CD4-positive, CD25-positive, alpha-beta regulatory T cell (primary cell): ENCODE measurements at regions not wholly inside any gene's neighbourhood (a gene's known extent, or its start where the extent isn't known, plus 50 kb on each side); places are given as distances from the start of the nearest gene placed in this dataset.
"Not testable (repeated sequence)": the region's sequence is repeated elsewhere in the genome, so short reads cannot be mapped to it uniquely, and the experiment has no call there.

Source experiments
- ATAC-seq, 2 donors: fragments of 150-1000 bp; cut with Tn5 transposase; one replicate each; pipeline ENCODE4 v1.10.0; 2021; ENCODE audit warnings: low read depth in 2 of 2, moderate number of reproducible peaks in 2 of 2, moderate library complexity in 1 of 2
- DNase-seq, 3 donors: peaks; one replicate each; pipeline versions ENCODE4 v3.0.0 to v3.0.0-alpha.2; 2012 to 2022; ENCODE audit warnings: mixed read lengths in 1 of 3
- H3K27ac ChIP-seq: one replicate; pipeline ENCODE4 v1.7.0; 2013; ENCODE audit warnings: mild to moderate bottlenecking, low read length; ENCODE audit not compliant: insufficient read depth, poor library complexity, severe bottlenecking
- H3K27me3 ChIP-seq: one replicate; pipeline ENCODE4 v1.7.0; 2013; ENCODE audit warnings: low read length; ENCODE audit not compliant: control insufficient read depth, insufficient read depth
- H3K36me3 ChIP-seq: one replicate; pipeline ENCODE4 v1.7.0; 2013; ENCODE audit warnings: mild to moderate bottlenecking, low read length, moderate library complexity; ENCODE audit not compliant: control insufficient read depth, insufficient read depth
- H3K4me1 ChIP-seq: 2 replicates; pipeline ENCODE4 v1.7.0; 2013; ENCODE audit warnings: mild to moderate bottlenecking, low read length; ENCODE audit not compliant: insufficient read depth, control insufficient read depth, poor library complexity, severe bottlenecking
- H3K4me3 ChIP-seq: one replicate; pipeline ENCODE4 v1.7.0; 2013; ENCODE audit warnings: low read depth, mild to moderate bottlenecking, low read length, moderate library complexity
- H3K9me3 ChIP-seq, 2 experiments: 1 replicate in 1 of 2; 2 replicates in 1 of 2; pipeline ENCODE4 v1.7.0; 2013; ENCODE audit warnings: low read length in 2 of 2, mild to moderate bottlenecking in 1 of 2, moderate library complexity in 1 of 2; ENCODE audit not compliant: control insufficient read depth in 2 of 2
- H3K27ac Mint-ChIP-seq, 3 donors: one replicate each; pipeline ENCODE4 v1.8.0; 2020 to 2022; ENCODE audit warnings: mild to moderate bottlenecking in 3 of 3, mixed read lengths in 3 of 3, moderate library complexity in 2 of 3
- H3K27me3 Mint-ChIP-seq: one replicate; pipeline ENCODE4 v1.8.0; 2022; ENCODE audit warnings: mild to moderate bottlenecking, mixed read lengths
- H3K36me3 Mint-ChIP-seq: one replicate; pipeline ENCODE4 v1.8.0; 2020; ENCODE audit warnings: mixed read lengths
- H3K4me1 Mint-ChIP-seq, 4 donors: one replicate each; pipeline ENCODE4 v1.8.0; 2020 to 2022; ENCODE audit warnings: mixed read lengths in 4 of 4, mild to moderate bottlenecking in 1 of 4
- H3K4me3 Mint-ChIP-seq, 4 donors: one replicate each; pipeline ENCODE4 v1.8.0; 2020 to 2022; ENCODE audit warnings: mild to moderate bottlenecking in 4 of 4, mixed read lengths in 4 of 4, moderate library complexity in 3 of 4
- H3K9me3 Mint-ChIP-seq, 7 donors: one replicate each; pipeline ENCODE4 v1.8.0; 2020 to 2022; ENCODE audit warnings: mixed read lengths in 7 of 7, mild to moderate bottlenecking in 3 of 7, moderate library complexity in 2 of 7

- no peaks in the 10 kb centered on the region for H3K4me1 ChIP-seq
- H3K27me3 ChIP-seq: no peaks in the 10 kb centered on the region
- H3K4me3 Mint-ChIP-seq: no peak overlapping the region
- no peak overlapping the region for H3K4me3 ChIP-seq
- H3K9me3 ChIP-seq: no peaks in the 10 kb centered on the region
- peaks cover 46% of the 10 kb centered on the region for H3K27me3 Mint-ChIP-seq
- no peak overlapping the region for H3K27ac ChIP-seq
- no peaks in the 10 kb centered on the region for H3K9me3 Mint-ChIP-seq
- peaks cover 0 to 2% (median 0%) of the 10 kb centered on the region in 4 donors for H3K4me1 Mint-ChIP-seq
- H3K36me3 Mint-ChIP-seq: peaks cover 5% of the 10 kb centered on the region
- DNase-seq (no peak), ATAC-seq (no peak)
- H3K27ac Mint-ChIP-seq: no peak overlapping the region
- no peaks in the 10 kb centered on the region for H3K36me3 ChIP-seq
Observed at GRCh38 chr21:33146467-33146866, 76.5 kb downstream of the OLIG1 start.

- Mint-ChIP-seq H3K36me3 (peaks cover 5% of the 10 kb centered on the region), H3K27ac (no peak overlapping the region), H3K27me3 (peaks cover 53% of the 10 kb centered on the region), H3K4me1 (peaks cover 0 to 6% (median 1%) of the 10 kb centered on the region in 4 donors), H3K4me3 (no peak overlapping the region), H3K9me3 (no peaks in the 10 kb centered on the region)
- no peaks in the 10 kb centered on the region for H3K36me3 ChIP-seq
- no peak overlapping the region for H3K4me3 ChIP-seq
- no peaks in the 10 kb centered on the region for H3K27me3 ChIP-seq
- H3K4me1 ChIP-seq: no peaks in the 10 kb centered on the region
- no peak overlapping the region for H3K27ac ChIP-seq
- ATAC-seq (no peak), DNase-seq (no peak)
- H3K9me3 ChIP-seq: no peaks in the 10 kb centered on the region
Observed at GRCh38 chr21:33149181-33149580, 79.2 kb downstream of the OLIG1 start.

- H3K4me1 Mint-ChIP-seq, H3K4me3 Mint-ChIP-seq, H3K36me3 Mint-ChIP-seq, H3K36me3 ChIP-seq, ATAC-seq, H3K27me3 ChIP-seq, H3K9me3 ChIP-seq, H3K9me3 Mint-ChIP-seq, H3K4me3 ChIP-seq, H3K27ac ChIP-seq, H3K4me1 ChIP-seq, DNase-seq, H3K27ac Mint-ChIP-seq: not testable (repeated sequence)
- H3K27me3 Mint-ChIP-seq: peaks cover 55% of the 10 kb centered on the region
Observed at GRCh38 chr21:33150968-33151367, 78.8 kb upstream of the IFNAR2 start.

GRCh38 chr21:33151941-33152731 lies 77.6 kb upstream of the IFNAR2 start:
- DNase-seq: no peak

GRCh38 chr21:33152732-33153130 lies 77.0 kb upstream of the IFNAR2 start:
- Mint-ChIP-seq H3K4me1 (peaks cover 0 to 6% (median 1%) of the 10 kb centered on the region in 4 donors), H3K9me3 (peaks cover 0 to 3% (median 0%) of the 10 kb centered on the region in 7 donors), H3K27ac (no peak overlapping the region), H3K36me3 (peaks cover 5% of the 10 kb centered on the region), H3K27me3 (peaks cover 61% of the 10 kb centered on the region), H3K4me3 (no peak overlapping the region)
- no peak for ATAC-seq
- H3K4me3 ChIP-seq: no peak overlapping the region
- no peak overlapping the region for H3K27ac ChIP-seq
- DNase-seq: no peak
- no peaks in the 10 kb centered on the region for H3K36me3 ChIP-seq
- H3K4me1 ChIP-seq: no peaks in the 10 kb centered on the region
- H3K9me3 ChIP-seq: no peaks in the 10 kb centered on the region
- H3K27me3 ChIP-seq: peaks cover 2% of the 10 kb centered on the region

More at GRCh38 chr21:33151941-33152731, 77.6 kb upstream of the IFNAR2 start:
- no peak overlapping the region for H3K27ac Mint-ChIP-seq
- H3K4me3 Mint-ChIP-seq: no peak overlapping the region
- Histone ChIP-seq H3K9me3 (no peaks in the 10 kb centered on the region), H3K4me1 (no peaks in the 10 kb centered on the region), H3K4me3 (no peak overlapping the region), H3K27ac (no peak overlapping the region), H3K36me3 (no peaks in the 10 kb centered on the region), H3K27me3 (peaks cover 2% of the 10 kb centered on the region)
- H3K27me3 Mint-ChIP-seq: peaks cover 57% of the 10 kb centered on the region
- H3K36me3 Mint-ChIP-seq: peaks cover 5% of the 10 kb centered on the region
- peaks cover 0 to 3% (median 0%) of the 10 kb centered on the region in 7 donors for H3K9me3 Mint-ChIP-seq
- H3K4me1 Mint-ChIP-seq: peaks cover 0 to 6% (median 1%) of the 10 kb centered on the region in 4 donors
- ATAC-seq: no peak

GRCh38 chr21:33155005-33155404 lies 74.7 kb upstream of the IFNAR2 start:
- H3K27me3 Mint-ChIP-seq: peaks cover 48% of the 10 kb centered on the region
- peaks cover 5% of the 10 kb centered on the region for H3K36me3 Mint-ChIP-seq
- ATAC-seq (no peak), DNase-seq (no peak)
- H3K4me3 Mint-ChIP-seq: no peak overlapping the region
- Histone ChIP-seq H3K27ac (no peak overlapping the region), H3K27me3 (peaks cover 14% of the 10 kb centered on the region), H3K9me3 (peaks cover 12 to 13% of the 10 kb centered on the region in 2 experiments), H3K36me3 (no peaks in the 10 kb centered on the region), H3K4me3 (no peak overlapping the region), H3K4me1 (no peaks in the 10 kb centered on the region)
- H3K4me1 Mint-ChIP-seq: peaks cover 0 to 6% (median 1%) of the 10 kb centered on the region in 4 donors
- peaks cover 0 to 13% (median 6%) of the 10 kb centered on the region in 7 donors for H3K9me3 Mint-ChIP-seq
- H3K27ac Mint-ChIP-seq: no peak overlapping the region

- H3K27ac Mint-ChIP-seq: no peak overlapping the region
- no peaks in the 10 kb centered on the region for H3K4me1 ChIP-seq
- no peak overlapping the region for H3K27ac ChIP-seq
- H3K4me1 Mint-ChIP-seq: peaks cover 0 to 6% (median 1%) of the 10 kb centered on the region in 4 donors
- ATAC-seq (no peak), DNase-seq (no peak)
- no peaks in the 10 kb centered on the region for H3K36me3 ChIP-seq
- peaks cover 12 to 13% of the 10 kb centered on the region in 2 experiments for H3K9me3 ChIP-seq
- peaks cover 0 to 15% (median 6%) of the 10 kb centered on the region in 7 donors for H3K9me3 Mint-ChIP-seq
- H3K4me3 Mint-ChIP-seq: no peak overlapping the region
- peaks cover 5% of the 10 kb centered on the region for H3K36me3 Mint-ChIP-seq
- H3K4me3 ChIP-seq: no peak overlapping the region
- peaks cover 14% of the 10 kb centered on the region for H3K27me3 ChIP-seq
- peaks cover 51% of the 10 kb centered on the region for H3K27me3 Mint-ChIP-seq
Observed at GRCh38 chr21:33155422-33155821, 74.3 kb upstream of the IFNAR2 start.

- Mint-ChIP-seq H3K27ac (no peak overlapping the region), H3K4me1 (no peaks in the 10 kb centered on the region), H3K36me3 (no peaks in the 10 kb centered on the region), H3K27me3 (peaks cover 48% of the 10 kb centered on the region), H3K4me3 (no peak overlapping the region), H3K9me3 (peaks cover 0 to 15% (median 6%) of the 10 kb centered on the region in 7 donors)
- Histone ChIP-seq H3K9me3 (peaks cover 12 to 13% of the 10 kb centered on the region in 2 experiments), H3K36me3 (no peaks in the 10 kb centered on the region), H3K27me3 (peaks cover 14% of the 10 kb centered on the region), H3K27ac (no peak overlapping the region), H3K4me1 (no peaks in the 10 kb centered on the region), H3K4me3 (no peak overlapping the region)
- ATAC-seq (no peak), DNase-seq (no peak)
Observed at GRCh38 chr21:33157303-33157702, 72.4 kb upstream of the IFNAR2 start.
